ENCODE measurements at regions not wholly inside any gene's neighbourhood (a gene's known extent, or its start where the extent isn't known, plus 50 kb on each side); places are given as distances from the start of the nearest gene placed in this dataset.

DNA sequence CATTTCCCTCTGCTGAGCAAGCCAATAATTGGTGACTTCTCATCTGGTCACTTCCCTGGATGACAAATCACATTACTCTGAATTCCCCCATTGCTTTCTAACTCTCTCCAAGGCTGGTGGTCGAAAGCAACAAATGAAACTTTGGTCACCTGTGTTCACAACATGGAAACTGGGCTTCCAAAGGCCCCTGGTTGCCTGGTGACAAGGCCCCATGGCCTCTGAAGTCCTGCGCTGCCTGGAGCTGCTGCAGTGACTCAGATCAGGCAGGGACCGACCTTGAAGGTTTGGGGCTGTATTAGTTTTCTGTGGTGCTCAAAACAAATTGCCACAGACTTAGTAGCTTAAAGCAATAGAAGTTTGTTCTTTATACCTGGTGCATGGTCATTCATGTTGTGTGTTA is 345.3 kb downstream of the WDR72 start:
- Histone ChIP-seq H3K14ac (ENCODE audit: low read length) (no peak overlapping the region), H3K9ac (ENCODE audit: low read length) (no peak overlapping the region), H3K79me2 (ENCODE audit: control insufficient read depth, insufficient read depth, low read length, poor library complexity) (no peaks in the 10 kb centered on the region), H2BK120ac (ENCODE audit: insufficient read depth, low read length, poor library complexity) (no peak overlapping the region), H4K12ac (ENCODE audit: low read depth, low read length) (no peak overlapping the region), H3K27ac (ENCODE audit: low read depth, low read length) (no peak overlapping the region), H3K9me3 (ENCODE audit: insufficient read depth, low read depth, low read length) (no peaks in the 10 kb centered on the region), H3K79me1 (ENCODE audit: low read length) (no peaks in the 10 kb centered on the region), H3K18ac (ENCODE audit: low read length) (no peak overlapping the region), H3K36me3 (ENCODE audit: control insufficient read depth in 1 of 2, insufficient read depth in 2 of 2, low read length in 2 of 2) (no peaks in the 10 kb centered on the region), H3K4me2 (ENCODE audit: low read length) (no peak overlapping the region), H3K27me3 (ENCODE audit: insufficient read depth, low read length) (no peaks in the 10 kb centered on the region), H3K4ac (ENCODE audit: low read depth, low read length) (no peak overlapping the region), H4K8ac (ENCODE audit: low read depth, low read length) (no peak overlapping the region), H2AFZ (ENCODE audit: insufficient read depth, low read length, poor library complexity) (no peak overlapping the region), H4K91ac (ENCODE audit: low read depth, low read length) (no peak overlapping the region), H2AK5ac (ENCODE audit: low read length) (no peak overlapping the region), H3K4me1 (ENCODE audit: control insufficient read depth in 1 of 2, insufficient read depth in 2 of 2, low read length in 2 of 2) (no peaks in the 10 kb centered on the region), H3K4me3 (ENCODE audit: low read depth, low read length) (no peak overlapping the region), H3K23ac (ENCODE audit: low read length) (no peak overlapping the region), H2BK12ac (ENCODE audit: low read length) (no peak overlapping the region), H2BK5ac (ENCODE audit: low read depth, low read length, poor library complexity) (no peak overlapping the region)
- no peak for DNase-seq
- WGBS (ENCODE audit: extremely low coverage, insufficient coverage, insufficient read length) = no CpG with 5 or more reads among the region's 3 CpGs

DNA sequence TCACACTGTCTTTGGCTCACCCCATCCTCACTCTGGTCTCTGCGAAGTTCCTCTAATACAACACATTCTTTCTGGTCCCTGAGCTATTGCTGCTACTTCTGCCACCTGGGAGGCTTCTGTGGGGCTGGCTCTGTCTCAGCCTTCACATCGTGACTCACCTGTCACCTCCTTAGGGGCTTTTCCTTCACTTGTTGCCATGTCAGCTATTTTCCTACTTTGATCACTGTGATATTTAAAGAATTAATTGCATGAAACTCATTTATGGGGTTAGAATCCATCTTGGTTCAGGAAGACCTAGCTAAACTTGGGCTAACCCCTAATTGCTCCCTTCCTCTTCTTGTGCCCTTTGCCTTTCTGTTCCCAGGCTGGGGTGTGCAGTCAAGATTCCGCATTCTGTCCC is 346.9 kb downstream of the WDR72 start:
- no peaks in the 10 kb centered on the region for H3K79me1 ChIP-seq (ENCODE audit: low read length)
- H3K27me3 ChIP-seq (ENCODE audit: insufficient read depth, low read length) = no peaks in the 10 kb centered on the region
- H2BK5ac ChIP-seq (ENCODE audit: low read depth, low read length, poor library complexity) = no peak overlapping the region
- no CpG with 5 or more reads among the region's 3 CpGs for WGBS (ENCODE audit: extremely low coverage, insufficient coverage, insufficient read length)
- no peak overlapping the region for H2BK120ac ChIP-seq (ENCODE audit: insufficient read depth, low read length, poor library complexity)
- H3K4me3 ChIP-seq (ENCODE audit: low read depth, low read length) = no peak overlapping the region
- H3K23ac ChIP-seq (ENCODE audit: low read length) = no peak overlapping the region
- no peaks in the 10 kb centered on the region for H3K4me1 ChIP-seq (ENCODE audit: control insufficient read depth in 1 of 2, insufficient read depth in 2 of 2, low read length in 2 of 2)
- no peak overlapping the region for H3K18ac ChIP-seq (ENCODE audit: low read length)
- no peak overlapping the region for H4K12ac ChIP-seq (ENCODE audit: low read depth, low read length)
- H2AK5ac ChIP-seq (ENCODE audit: low read length) = no peak overlapping the region
- H2AFZ ChIP-seq (ENCODE audit: insufficient read depth, low read length, poor library complexity) = no peak overlapping the region
- H3K79me2 ChIP-seq (ENCODE audit: control insufficient read depth, insufficient read depth, low read length, poor library complexity) = no peaks in the 10 kb centered on the region
- H3K9ac ChIP-seq (ENCODE audit: low read length) = no peak overlapping the region
- DNase-seq = no peak
- H3K9me3 ChIP-seq (ENCODE audit: insufficient read depth, low read depth, low read length) = no peaks in the 10 kb centered on the region
- H3K27ac ChIP-seq (ENCODE audit: low read depth, low read length) = no peak overlapping the region
- no peak overlapping the region for H2BK12ac ChIP-seq (ENCODE audit: low read length)
- H3K14ac ChIP-seq (ENCODE audit: low read length) = no peak overlapping the region
- H4K91ac ChIP-seq (ENCODE audit: low read depth, low read length) = no peak overlapping the region
- H3K36me3 ChIP-seq (ENCODE audit: control insufficient read depth in 1 of 2, insufficient read depth in 2 of 2, low read length in 2 of 2) = no peaks in the 10 kb centered on the region
- H3K4ac ChIP-seq (ENCODE audit: low read depth, low read length) = no peak overlapping the region
- no peak overlapping the region for H3K4me2 ChIP-seq (ENCODE audit: low read length)
- H4K8ac ChIP-seq (ENCODE audit: low read depth, low read length) = no peak overlapping the region

DNA sequence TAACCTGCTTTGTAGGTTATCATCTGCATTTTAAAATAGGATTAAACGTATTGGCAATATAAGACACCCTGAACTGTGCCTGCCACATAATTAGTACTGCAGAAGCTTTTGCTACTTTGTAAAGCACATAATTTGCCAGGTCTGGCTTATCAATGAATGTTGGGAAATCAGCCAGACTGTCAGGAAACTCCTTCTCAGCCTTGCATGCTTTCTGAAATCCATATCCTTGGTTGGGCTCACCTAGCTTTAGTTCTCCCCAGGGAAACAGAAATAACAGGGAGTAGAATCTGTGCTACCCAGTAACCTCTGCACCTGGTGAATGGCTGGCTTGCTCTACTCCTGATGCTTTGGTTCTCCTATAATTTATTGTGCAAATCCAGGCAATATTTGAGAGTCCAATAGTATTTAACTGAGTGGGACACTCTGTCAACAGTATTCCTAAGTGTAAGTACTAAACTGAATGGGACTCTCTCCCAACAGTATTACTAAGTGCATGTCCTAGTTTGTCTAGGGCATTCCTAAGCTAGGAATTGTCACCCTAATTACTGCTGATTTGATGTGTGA is 354.5 kb downstream of the WDR72 start:
- H3K4ac ChIP-seq (ENCODE audit: low read depth, low read length) = no peak overlapping the region
- no peak overlapping the region for H2AK5ac ChIP-seq (ENCODE audit: low read length)
- no peak overlapping the region for H3K4me3 ChIP-seq (ENCODE audit: low read depth, low read length)
- no CpG with 5 or more reads among the region's 1 CpG for WGBS (ENCODE audit: extremely low coverage, insufficient coverage, insufficient read length)
- H3K79me1 ChIP-seq (ENCODE audit: low read length) = no peaks in the 10 kb centered on the region
- H3K18ac ChIP-seq (ENCODE audit: low read length) = no peak overlapping the region
- H4K8ac ChIP-seq (ENCODE audit: low read depth, low read length) = no peak overlapping the region
- H3K23ac ChIP-seq (ENCODE audit: low read length) = no peak overlapping the region
- no peak overlapping the region for H2BK5ac ChIP-seq (ENCODE audit: low read depth, low read length, poor library complexity)
- no peak overlapping the region for H3K27ac ChIP-seq (ENCODE audit: low read depth, low read length)
- H3K36me3 ChIP-seq (ENCODE audit: control insufficient read depth in 1 of 2, insufficient read depth in 2 of 2, low read length in 2 of 2) = no peaks in the 10 kb centered on the region
- no peaks in the 10 kb centered on the region for H3K9me3 ChIP-seq (ENCODE audit: insufficient read depth, low read depth, low read length)
- H3K14ac ChIP-seq (ENCODE audit: low read length) = no peak overlapping the region
- no peak for DNase-seq
- no peaks in the 10 kb centered on the region for H3K27me3 ChIP-seq (ENCODE audit: insufficient read depth, low read length)
- H3K9ac ChIP-seq (ENCODE audit: low read length) = no peak overlapping the region
- H2BK12ac ChIP-seq (ENCODE audit: low read length) = no peak overlapping the region
- H2AFZ ChIP-seq (ENCODE audit: insufficient read depth, low read length, poor library complexity) = no peak overlapping the region
- no peak overlapping the region for H3K4me2 ChIP-seq (ENCODE audit: low read length)
- H3K79me2 ChIP-seq (ENCODE audit: control insufficient read depth, insufficient read depth, low read length, poor library complexity) = no peaks in the 10 kb centered on the region
- H3K4me1 ChIP-seq (ENCODE audit: control insufficient read depth in 1 of 2, insufficient read depth in 2 of 2, low read length in 2 of 2) = no peaks in the 10 kb centered on the region
- H2BK120ac ChIP-seq (ENCODE audit: insufficient read depth, low read length, poor library complexity) = no peak overlapping the region
- H4K91ac ChIP-seq (ENCODE audit: low read depth, low read length) = no peak overlapping the region
- H4K12ac ChIP-seq (ENCODE audit: low read depth, low read length) = no peak overlapping the region

DNA sequence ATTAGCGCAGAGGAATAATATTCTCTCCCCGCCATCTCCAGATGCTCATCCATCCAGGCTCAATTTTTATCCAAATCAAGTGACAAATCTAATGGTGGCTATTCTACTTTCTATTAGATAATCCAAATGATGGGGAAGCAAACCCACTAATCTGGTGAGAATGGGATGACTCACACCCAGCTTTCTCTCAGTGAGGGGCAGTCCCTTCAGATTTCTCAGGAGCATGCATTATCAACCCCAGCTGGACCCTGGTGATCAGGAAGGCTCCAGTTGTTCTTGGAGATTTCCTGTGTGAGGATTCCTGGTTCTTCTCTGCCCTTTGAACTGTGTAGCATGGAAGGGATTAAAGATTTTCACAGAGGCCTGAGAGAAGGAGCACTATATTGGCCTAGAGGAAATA is 358.0 kb downstream of the WDR72 start:
- H3K4me3 ChIP-seq (ENCODE audit: low read depth, low read length) = no peak overlapping the region
- H3K4me2 ChIP-seq (ENCODE audit: low read length) = no peak overlapping the region
- no peak overlapping the region for H2BK120ac ChIP-seq (ENCODE audit: insufficient read depth, low read length, poor library complexity)
- no peak overlapping the region for H2BK12ac ChIP-seq (ENCODE audit: low read length)
- H2AK5ac ChIP-seq (ENCODE audit: low read length) = no peak overlapping the region
- no peak overlapping the region for H4K12ac ChIP-seq (ENCODE audit: low read depth, low read length)
- no peaks in the 10 kb centered on the region for H3K36me3 ChIP-seq (ENCODE audit: control insufficient read depth in 1 of 2, insufficient read depth in 2 of 2, low read length in 2 of 2)
- H3K14ac ChIP-seq (ENCODE audit: low read length) = no peak overlapping the region
- no peak overlapping the region for H2AFZ ChIP-seq (ENCODE audit: insufficient read depth, low read length, poor library complexity)
- no peak overlapping the region for H3K27ac ChIP-seq (ENCODE audit: low read depth, low read length)
- H4K91ac ChIP-seq (ENCODE audit: low read depth, low read length) = no peak overlapping the region
- H3K18ac ChIP-seq (ENCODE audit: low read length) = no peak overlapping the region
- H3K23ac ChIP-seq (ENCODE audit: low read length) = no peak overlapping the region
- no CpG with 5 or more reads among the region's 2 CpGs for WGBS (ENCODE audit: extremely low coverage, insufficient coverage, insufficient read length)
- H3K4me1 ChIP-seq (ENCODE audit: control insufficient read depth in 1 of 2, insufficient read depth in 2 of 2, low read length in 2 of 2) = peaks cover 2 to 4% of the 10 kb centered on the region in 2 experiments
- no peaks in the 10 kb centered on the region for H3K79me2 ChIP-seq (ENCODE audit: control insufficient read depth, insufficient read depth, low read length, poor library complexity)
- no peak overlapping the region for H4K8ac ChIP-seq (ENCODE audit: low read depth, low read length)
- no peaks in the 10 kb centered on the region for H3K79me1 ChIP-seq (ENCODE audit: low read length)
- no peaks in the 10 kb centered on the region for H3K9me3 ChIP-seq (ENCODE audit: insufficient read depth, low read depth, low read length)
- H3K9ac ChIP-seq (ENCODE audit: low read length) = no peak overlapping the region
- H2BK5ac ChIP-seq (ENCODE audit: low read depth, low read length, poor library complexity) = no peak overlapping the region
- H3K27me3 ChIP-seq (ENCODE audit: insufficient read depth, low read length) = no peaks in the 10 kb centered on the region
- no peak overlapping the region for H3K4ac ChIP-seq (ENCODE audit: low read depth, low read length)
- DNase-seq = no peak
